ENCODE measurements at regions not wholly inside any gene's neighbourhood (a gene's known extent, or its start where the extent isn't known, plus 50 kb on each side); places are given as distances from the start of the nearest gene placed in this dataset.

DNA sequence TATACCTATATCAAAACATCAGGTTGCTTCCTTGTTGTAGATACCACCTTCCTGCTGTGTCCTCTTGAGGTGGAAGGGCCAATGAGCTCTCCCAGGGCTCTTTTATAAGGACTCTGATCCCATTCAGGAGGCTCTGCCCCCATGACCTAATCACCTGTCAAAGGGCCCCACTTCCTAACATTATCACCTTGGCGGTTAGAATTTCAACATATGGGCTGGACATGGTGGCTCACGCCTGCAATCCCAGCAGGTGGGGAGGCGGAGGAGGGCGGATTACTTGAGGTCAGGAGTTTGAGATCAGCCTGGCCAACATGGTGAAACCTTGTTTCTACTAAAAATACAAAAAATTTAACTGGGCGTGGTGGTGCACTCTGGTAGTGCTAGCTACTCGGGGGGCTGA is 86.4 kb downstream of the HAPSTR1 start:
- no peak for ATAC-seq
- no peak overlapping the region for H3K9ac ChIP-seq (ENCODE audit: insufficient read depth in 1 of 2, low read depth in 2 of 2, low read length in 2 of 2)
- no peak overlapping the region for H2AFZ ChIP-seq (ENCODE audit: low read depth, low read length)
- peaks cover 3% of the 10 kb centered on the region; the same call in 1 of the 2 replicates for H4K20me1 ChIP-seq (replicated peaks; ENCODE audit: control insufficient read depth, insufficient read depth, low read length)
- no peaks in the 10 kb centered on the region for H3K36me3 ChIP-seq (ENCODE audit: control insufficient read depth, insufficient read depth, low read length)
- no peak overlapping the region for H3K4me3 ChIP-seq
- DNase-seq (ENCODE audit: extremely low read depth in 1 of 4, low spot score in 3 of 4), result no peak
- BruUV-seq (replicated peaks), result no TSS peak
- H3K9me3 ChIP-seq (replicated peaks; ENCODE audit: control insufficient read depth, insufficient read depth, low read depth, low read length), result no peaks in the 10 kb centered on the region
- H3K27me3 ChIP-seq (ENCODE audit: control insufficient read depth in 2 of 2, insufficient read depth in 2 of 2, low read length in 2 of 2), result peaks cover 15 to 40% of the 10 kb centered on the region in 2 experiments; a peak in 4 of 5 replicates
- H3K9me1 ChIP-seq (ENCODE audit: control insufficient read depth, insufficient read depth, low read length), result no peaks in the 10 kb centered on the region
- 1% methylated on average over 6 of the region's 6 CpGs for WGBS (ENCODE audit: insufficient coverage, low coverage, missing lambda C conversion rate)
- CTCF ChIA-PET (ENCODE audit: low intra/inter-chr PET ratio), result no interaction called here
- no peak overlapping the region for H3K4me2 ChIP-seq (ENCODE audit: insufficient read depth, low read length)
- no peak for FAIRE-seq
- POLR2A ChIA-PET, result no interaction called here
- no peaks in the 10 kb centered on the region for H3K79me2 ChIP-seq (ENCODE audit: control insufficient read depth, insufficient read depth, low read length)
- intact Hi-C loops (cut with micrococcal nuclease), result no loop called here
- no peak overlapping the region for H3K27ac ChIP-seq (ENCODE audit: extremely low read depth, low read depth, low read length)
- in situ Hi-C loops (cut with MboI), result no loop called here
- H3K4me1 ChIP-seq (replicated peaks in 1 of 2; ENCODE audit: control insufficient read depth in 2 of 2, insufficient read depth in 2 of 2, low read length in 2 of 2), result no peaks in the 10 kb centered on the region; a peak in 1 of 5 replicates
- no peak for TF ChIP-seq RFX1 (IDR thresholded peaks at IDR 0.05)
- TF ChIP-seq, protein P1, sequence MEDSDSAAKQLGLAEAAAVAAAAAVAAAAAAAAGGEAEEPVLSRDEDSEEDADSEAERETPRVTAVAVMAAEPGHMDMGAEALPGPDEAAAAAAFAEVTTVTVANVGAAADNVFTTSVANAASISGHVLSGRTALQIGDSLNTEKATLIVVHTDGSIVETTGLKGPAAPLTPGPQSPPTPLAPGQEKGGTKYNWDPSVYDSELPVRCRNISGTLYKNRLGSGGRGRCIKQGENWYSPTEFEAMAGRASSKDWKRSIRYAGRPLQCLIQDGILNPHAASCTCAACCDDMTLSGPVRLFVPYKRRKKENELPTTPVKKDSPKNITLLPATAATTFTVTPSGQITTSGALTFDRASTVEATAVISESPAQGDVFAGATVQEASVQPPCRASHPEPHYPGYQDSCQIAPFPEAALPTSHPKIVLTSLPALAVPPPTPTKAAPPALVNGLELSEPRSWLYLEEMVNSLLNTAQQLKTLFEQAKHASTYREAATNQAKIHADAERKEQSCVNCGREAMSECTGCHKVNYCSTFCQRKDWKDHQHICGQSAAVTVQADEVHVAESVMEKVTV (CRISPR knock-in tag; IDR thresholded peaks at IDR 0.05), result no peak
- TF ChIP-seq SP2 (IDR thresholded peaks at IDR 0.05; ENCODE audit: extremely low read depth, low read depth, low read length, poor library complexity, severe bottlenecking), result no peak
- no peak for TF ChIP-seq TAF9B (IDR thresholded peaks at IDR 0.05; ENCODE audit: partially characterized antibody)
- no peak for TF ChIP-seq LCOR (CRISPR knock-in tag; IDR thresholded peaks at IDR 0.05)
- TF ChIP-seq, protein P2, sequence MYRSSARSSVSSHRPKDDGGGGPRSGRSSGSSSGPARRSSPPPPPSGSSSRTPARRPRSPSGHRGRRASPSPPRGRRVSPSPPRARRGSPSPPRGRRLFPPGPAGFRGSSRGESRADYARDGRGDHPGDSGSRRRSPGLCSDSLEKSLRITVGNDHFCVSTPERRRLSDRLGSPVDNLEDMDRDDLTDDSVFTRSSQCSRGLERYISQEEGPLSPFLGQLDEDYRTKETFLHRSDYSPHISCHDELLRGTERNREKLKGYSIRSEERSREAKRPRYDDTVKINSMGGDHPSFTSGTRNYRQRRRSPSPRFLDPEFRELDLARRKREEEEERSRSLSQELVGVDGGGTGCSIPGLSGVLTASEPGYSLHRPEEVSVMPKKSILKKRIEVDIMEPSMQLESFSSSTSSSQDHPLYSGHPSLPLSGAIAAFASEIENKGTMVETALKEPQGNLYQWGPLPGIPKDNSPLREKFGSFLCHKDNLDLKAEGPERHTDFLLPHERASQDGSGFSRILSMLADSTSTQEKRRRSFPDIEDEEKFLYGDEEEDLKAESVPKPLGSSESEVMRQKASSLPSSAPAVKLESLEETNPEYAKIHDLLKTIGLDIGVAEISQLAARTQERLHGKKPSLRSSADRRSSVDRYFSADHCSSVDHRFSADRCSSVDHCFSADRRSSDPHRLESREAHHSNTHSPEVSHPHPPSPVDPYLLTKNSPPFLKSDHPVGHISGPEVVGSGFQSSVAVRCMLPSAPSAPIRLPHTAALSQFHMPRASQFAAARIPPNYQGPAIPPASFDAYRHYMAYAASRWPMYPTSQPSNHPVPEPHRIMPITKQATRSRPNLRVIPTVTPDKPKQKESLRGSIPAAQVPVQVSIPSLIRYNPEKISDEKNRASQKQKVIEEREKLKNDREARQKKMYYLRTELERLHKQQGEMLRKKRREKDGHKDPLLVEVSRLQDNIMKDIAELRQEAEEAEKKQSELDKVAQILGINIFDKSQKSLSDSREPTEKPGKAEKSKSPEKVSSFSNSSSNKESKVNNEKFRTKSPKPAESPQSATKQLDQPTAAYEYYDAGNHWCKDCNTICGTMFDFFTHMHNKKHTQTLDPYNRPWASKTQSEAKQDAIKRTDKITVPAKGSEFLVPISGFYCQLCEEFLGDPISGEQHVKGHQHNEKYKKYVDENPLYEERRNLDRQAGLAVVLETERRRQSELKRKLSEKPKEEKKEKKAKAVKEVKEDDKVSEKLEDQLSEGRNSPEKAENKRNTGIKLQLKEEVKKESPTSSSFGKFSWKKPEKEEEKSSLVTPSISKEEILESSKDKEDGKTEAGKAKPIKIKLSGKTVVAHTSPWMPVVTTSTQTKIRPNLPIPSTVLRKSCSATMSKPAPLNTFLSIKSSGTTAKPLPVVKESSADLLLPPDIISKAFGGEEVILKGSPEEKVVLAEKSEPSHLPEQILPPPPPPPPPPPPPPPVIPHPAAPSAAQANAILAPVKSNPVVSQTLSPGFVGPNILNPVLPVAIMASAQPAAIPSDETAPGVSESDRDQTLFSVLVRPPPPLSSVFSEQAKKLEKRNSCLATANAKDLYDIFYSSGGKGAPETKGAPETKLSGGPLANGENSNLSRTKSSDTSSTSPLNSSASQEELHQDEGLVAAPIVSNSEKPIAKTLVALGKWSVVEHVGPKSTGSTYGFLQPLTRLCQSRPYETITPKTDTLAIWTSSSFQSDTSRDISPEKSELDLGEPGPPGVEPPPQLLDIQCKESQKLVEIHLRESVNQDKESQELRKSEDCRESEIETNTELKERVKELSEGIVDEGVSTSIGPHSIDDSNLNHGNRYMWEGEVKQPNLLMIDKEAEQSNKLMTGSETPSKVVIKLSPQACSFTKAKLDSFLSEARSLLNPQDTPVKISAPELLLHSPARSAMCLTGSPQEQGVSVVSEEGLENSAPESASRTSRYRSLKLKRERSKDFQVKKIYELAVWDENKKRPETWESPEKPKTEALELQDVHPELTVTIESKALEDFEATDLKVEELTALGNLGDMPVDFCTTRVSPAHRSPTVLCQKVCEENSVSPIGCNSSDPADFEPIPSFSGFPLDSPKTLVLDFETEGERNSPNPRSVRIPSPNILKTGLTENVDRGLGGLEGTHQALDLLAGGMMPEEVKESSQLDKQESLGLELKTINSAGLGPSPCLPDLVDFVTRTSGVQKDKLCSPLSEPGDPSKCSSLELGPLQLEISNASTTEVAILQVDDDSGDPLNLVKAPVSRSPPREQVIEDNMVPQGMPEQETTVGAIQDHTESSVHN (IDR thresholded peaks at IDR 0.05; ENCODE audit: borderline replicate concordance in 1 of 2, low read depth in 1 of 2), result no peak
- no peak for TF ChIP-seq ZNF444 (CRISPR knock-in tag; IDR thresholded peaks at IDR 0.05)
- no peak for TF ChIP-seq CXXC5 (CRISPR knock-in tag; IDR thresholded peaks at IDR 0.05)
- TF ChIP-seq, protein P3, sequence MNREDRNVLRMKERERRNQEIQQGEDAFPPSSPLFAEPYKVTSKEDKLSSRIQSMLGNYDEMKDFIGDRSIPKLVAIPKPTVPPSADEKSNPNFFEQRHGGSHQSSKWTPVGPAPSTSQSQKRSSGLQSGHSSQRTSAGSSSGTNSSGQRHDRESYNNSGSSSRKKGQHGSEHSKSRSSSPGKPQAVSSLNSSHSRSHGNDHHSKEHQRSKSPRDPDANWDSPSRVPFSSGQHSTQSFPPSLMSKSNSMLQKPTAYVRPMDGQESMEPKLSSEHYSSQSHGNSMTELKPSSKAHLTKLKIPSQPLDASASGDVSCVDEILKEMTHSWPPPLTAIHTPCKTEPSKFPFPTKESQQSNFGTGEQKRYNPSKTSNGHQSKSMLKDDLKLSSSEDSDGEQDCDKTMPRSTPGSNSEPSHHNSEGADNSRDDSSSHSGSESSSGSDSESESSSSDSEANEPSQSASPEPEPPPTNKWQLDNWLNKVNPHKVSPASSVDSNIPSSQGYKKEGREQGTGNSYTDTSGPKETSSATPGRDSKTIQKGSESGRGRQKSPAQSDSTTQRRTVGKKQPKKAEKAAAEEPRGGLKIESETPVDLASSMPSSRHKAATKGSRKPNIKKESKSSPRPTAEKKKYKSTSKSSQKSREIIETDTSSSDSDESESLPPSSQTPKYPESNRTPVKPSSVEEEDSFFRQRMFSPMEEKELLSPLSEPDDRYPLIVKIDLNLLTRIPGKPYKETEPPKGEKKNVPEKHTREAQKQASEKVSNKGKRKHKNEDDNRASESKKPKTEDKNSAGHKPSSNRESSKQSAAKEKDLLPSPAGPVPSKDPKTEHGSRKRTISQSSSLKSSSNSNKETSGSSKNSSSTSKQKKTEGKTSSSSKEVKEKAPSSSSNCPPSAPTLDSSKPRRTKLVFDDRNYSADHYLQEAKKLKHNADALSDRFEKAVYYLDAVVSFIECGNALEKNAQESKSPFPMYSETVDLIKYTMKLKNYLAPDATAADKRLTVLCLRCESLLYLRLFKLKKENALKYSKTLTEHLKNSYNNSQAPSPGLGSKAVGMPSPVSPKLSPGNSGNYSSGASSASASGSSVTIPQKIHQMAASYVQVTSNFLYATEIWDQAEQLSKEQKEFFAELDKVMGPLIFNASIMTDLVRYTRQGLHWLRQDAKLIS (CRISPR knock-in tag; IDR thresholded peaks at IDR 0.05), result no peak
